ENCODE measurements at regions not wholly inside any gene's neighbourhood (a gene's known extent, or its start where the extent isn't known, plus 50 kb on each side); places are given as distances from the start of the nearest gene placed in this dataset.

DNA sequence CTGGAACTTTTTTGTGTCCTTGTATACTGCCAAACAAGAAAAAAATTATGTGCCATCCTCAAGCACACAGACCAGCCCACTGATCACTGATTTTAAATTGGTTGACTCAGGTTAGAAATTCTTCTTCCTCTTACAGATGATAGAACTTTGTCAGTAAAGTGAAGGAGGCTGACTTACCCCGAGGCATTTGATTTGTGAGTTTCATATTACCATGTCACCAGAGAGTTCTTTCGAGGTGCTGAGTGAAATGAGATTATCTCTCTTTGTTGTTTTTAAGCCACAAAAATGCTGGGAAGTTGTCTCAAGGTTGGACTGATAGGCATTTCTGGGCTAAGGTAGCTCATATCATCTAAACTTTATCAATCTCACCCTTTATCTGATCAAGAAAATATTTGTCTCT, 78.8 kb upstream of the FAM180A start:
- TF ChIP-seq, protein P1, sequence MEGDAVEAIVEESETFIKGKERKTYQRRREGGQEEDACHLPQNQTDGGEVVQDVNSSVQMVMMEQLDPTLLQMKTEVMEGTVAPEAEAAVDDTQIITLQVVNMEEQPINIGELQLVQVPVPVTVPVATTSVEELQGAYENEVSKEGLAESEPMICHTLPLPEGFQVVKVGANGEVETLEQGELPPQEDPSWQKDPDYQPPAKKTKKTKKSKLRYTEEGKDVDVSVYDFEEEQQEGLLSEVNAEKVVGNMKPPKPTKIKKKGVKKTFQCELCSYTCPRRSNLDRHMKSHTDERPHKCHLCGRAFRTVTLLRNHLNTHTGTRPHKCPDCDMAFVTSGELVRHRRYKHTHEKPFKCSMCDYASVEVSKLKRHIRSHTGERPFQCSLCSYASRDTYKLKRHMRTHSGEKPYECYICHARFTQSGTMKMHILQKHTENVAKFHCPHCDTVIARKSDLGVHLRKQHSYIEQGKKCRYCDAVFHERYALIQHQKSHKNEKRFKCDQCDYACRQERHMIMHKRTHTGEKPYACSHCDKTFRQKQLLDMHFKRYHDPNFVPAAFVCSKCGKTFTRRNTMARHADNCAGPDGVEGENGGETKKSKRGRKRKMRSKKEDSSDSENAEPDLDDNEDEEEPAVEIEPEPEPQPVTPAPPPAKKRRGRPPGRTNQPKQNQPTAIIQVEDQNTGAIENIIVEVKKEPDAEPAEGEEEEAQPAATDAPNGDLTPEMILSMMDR (conservative IDR thresholded peaks at IDR 0.05 in 1 of 2, IDR thresholded peaks at IDR 0.05 in 1 of 2; ENCODE audit: extremely low read depth in 1 of 2, insufficient read depth in 1 of 2, low read depth in 1 of 2, low read length in 2 of 2) = no peak
- TF ChIP-seq EZH2 (IDR thresholded peaks at IDR 0.05; ENCODE audit: borderline replicate concordance, low read length) = no peak
